GM23338 (cell line): ENCODE measurements at regions not wholly inside any gene's neighbourhood (a gene's known extent, or its start where the extent isn't known, plus 50 kb on each side); places are given as distances from the start of the nearest gene placed in this dataset.

Experiments
- EZH2phosphoT487 ChIP-seq: fragments of 200-600 bp; sonication (generic); IDR thresholded peaks from one replicate; pipeline ENCODE4 v1.8.1; 2018; ENCODE audit warnings: antibody characterized with exemption; ENCODE audit not compliant: unreplicated experiment
- JUNB ChIP-seq: IDR thresholded peaks from one replicate; pipeline ENCODE4 v1.6.1; 2016; ENCODE audit warnings: antibody characterized with exemption; ENCODE audit not compliant: unreplicated experiment
- STAT1 ChIP-seq: IDR thresholded peaks from one replicate; pipeline ENCODE4 v1.6.1; 2016; ENCODE audit warnings: antibody characterized with exemption; ENCODE audit not compliant: unreplicated experiment
- ZNF331 ChIP-seq: fragments of 250-450 bp; sonication (Bioruptor Pico); IDR thresholded peaks from 2 replicates; pipeline ENCODE4 v1.5.0; 2020; ENCODE audit warnings: low read depth, mild to moderate bottlenecking, moderate library complexity
- ZNF462 ChIP-seq: fragments of 250-450 bp; sonication (Bioruptor Pico); IDR thresholded peaks from 2 replicates; pipeline ENCODE4 v1.5.0; 2020; ENCODE audit warnings: mild to moderate bottlenecking, moderate library complexity
- TF ChIP-seq, protein P1 (sequence below): IDR thresholded peaks from one replicate; pipeline ENCODE4 v1.6.1; 2018; ENCODE audit warnings: antibody characterized with exemption; ENCODE audit not compliant: unreplicated experiment

DNA sequence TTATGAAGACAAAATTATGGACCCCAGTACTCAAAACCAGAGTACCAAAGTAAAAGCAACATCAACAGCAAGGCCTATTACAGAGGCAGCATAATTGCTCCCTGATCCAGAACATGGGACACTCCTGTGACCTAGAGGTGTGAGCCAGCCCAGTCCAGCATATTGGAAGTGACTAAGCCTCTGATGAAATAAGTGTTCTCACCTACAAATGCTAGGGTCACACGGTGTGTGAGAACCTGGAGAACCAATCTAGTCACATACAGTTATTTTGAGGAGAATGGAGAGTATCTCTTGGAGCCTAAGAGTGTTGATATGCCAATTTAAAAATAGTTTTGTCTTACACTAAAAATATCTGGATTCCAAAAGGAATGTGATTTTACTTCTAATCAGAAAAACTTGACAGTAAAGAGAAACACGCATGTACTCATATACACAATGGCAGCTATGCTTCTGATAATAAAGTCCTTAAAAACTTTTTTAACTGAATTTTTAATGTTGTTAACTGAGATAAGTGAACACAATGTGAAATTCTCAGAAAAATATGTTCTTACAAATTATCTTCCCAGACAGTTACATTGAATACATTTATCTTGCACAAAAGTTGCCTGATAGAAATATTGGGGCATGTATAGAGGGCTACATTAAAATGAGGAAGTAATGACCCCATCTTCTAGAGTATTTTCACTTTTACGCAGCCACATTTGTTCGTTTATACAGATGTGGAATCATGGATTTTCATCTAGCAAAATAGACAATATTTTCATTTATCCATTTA, 56.8 kb upstream of the CD36 start (continued):
- TF ChIP-seq ZNF462 (CRISPR knock-in tag) (no peak), STAT1 (no peak), JUNB (no peak), ZNF331 (CRISPR knock-in tag) (no peak), EZH2phosphoT487 (no peak)
- TF ChIP-seq, protein P1, sequence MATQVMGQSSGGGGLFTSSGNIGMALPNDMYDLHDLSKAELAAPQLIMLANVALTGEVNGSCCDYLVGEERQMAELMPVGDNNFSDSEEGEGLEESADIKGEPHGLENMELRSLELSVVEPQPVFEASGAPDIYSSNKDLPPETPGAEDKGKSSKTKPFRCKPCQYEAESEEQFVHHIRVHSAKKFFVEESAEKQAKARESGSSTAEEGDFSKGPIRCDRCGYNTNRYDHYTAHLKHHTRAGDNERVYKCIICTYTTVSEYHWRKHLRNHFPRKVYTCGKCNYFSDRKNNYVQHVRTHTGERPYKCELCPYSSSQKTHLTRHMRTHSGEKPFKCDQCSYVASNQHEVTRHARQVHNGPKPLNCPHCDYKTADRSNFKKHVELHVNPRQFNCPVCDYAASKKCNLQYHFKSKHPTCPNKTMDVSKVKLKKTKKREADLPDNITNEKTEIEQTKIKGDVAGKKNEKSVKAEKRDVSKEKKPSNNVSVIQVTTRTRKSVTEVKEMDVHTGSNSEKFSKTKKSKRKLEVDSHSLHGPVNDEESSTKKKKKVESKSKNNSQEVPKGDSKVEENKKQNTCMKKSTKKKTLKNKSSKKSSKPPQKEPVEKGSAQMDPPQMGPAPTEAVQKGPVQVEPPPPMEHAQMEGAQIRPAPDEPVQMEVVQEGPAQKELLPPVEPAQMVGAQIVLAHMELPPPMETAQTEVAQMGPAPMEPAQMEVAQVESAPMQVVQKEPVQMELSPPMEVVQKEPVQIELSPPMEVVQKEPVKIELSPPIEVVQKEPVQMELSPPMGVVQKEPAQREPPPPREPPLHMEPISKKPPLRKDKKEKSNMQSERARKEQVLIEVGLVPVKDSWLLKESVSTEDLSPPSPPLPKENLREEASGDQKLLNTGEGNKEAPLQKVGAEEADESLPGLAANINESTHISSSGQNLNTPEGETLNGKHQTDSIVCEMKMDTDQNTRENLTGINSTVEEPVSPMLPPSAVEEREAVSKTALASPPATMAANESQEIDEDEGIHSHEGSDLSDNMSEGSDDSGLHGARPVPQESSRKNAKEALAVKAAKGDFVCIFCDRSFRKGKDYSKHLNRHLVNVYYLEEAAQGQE: no peak
